ENCODE measurements at regions not wholly inside any gene's neighbourhood (a gene's known extent, or its start where the extent isn't known, plus 50 kb on each side); places are given as distances from the start of the nearest gene placed in this dataset.

- no peak for TF ChIP-seq ZNF462 (CRISPR knock-in tag; IDR thresholded peaks at IDR 0.05)
Measured at GRCh38 chr13:63175536-63175935, 1759.9 kb upstream of the PCDH20 start (continued).

DNA sequence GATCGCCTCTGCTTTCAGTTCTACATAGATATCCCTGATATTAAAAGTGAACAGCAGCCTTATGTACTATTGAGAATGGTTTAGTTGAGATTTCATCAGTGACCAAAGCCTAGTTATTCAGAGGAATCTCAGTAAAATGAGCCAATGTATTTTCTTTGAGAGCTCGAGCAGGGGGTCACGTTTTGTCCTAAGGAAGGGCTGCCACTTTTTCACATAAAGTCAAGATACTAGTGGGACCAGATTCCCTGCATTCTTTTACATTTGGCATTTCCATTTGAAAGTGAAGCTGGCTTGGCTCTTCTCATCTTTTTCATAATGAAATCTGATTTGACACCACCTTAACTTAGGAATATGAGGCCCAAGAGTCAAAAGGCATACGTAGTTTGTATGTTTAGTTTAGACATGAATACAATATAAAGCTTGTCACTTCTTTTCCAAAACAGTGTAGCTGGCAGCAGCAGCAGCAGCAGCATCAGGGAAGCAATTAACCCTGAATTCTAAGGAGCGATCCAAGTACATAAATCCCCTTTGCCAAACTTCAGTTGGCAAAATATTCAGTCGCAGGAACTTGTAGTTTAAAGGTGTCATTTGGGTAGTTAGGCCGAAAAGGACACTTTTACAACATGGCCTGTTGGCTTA, 1752.2 kb upstream of the PCDH20 start:
- peak overlapping the region; percentile 21 for H3K4me2 ChIP-seq
- Mint-ChIP-seq H3K4me1 (peaks cover 29% of the 10 kb centered on the region), H3K36me3 (ENCODE audit: low read depth) (no peaks in the 10 kb centered on the region), H3K4me3 (peak overlapping the region; percentile 38), H3K27me3 (ENCODE audit: insufficient read depth, low read depth, poor library complexity) (no peaks in the 10 kb centered on the region), H3K9me3 (no peaks in the 10 kb centered on the region), H3K27ac (peak overlapping the region; percentile 94)
- H3F3A ChIP-seq (replicated peaks; ENCODE audit: low read depth), result no peaks in the 10 kb centered on the region
- peak; percentile 81 for DNase-seq (ENCODE audit: low spot score)
- peaks cover 15% of the 10 kb centered on the region for H3K4me1 ChIP-seq (ENCODE audit: insufficient read depth)
- H3K4me3 ChIP-seq, result no peak overlapping the region
- H3K9me2 ChIP-seq (ENCODE audit: insufficient read depth), result no peaks in the 10 kb centered on the region
- ATAC-seq, result peak; percentile 76
- no peaks in the 10 kb centered on the region for H3K79me2 ChIP-seq (replicated peaks; ENCODE audit: insufficient read depth)
- no peak for TF ChIP-seq POLR2AphosphoS5 (IDR thresholded peaks at IDR 0.05; ENCODE audit: low read depth)
- no peak for TF ChIP-seq STAT1 (IDR thresholded peaks at IDR 0.05; ENCODE audit: unreplicated experiment)
- TF ChIP-seq EZH2phosphoT487 (IDR thresholded peaks at IDR 0.05; ENCODE audit: unreplicated experiment), result no peak
- TF ChIP-seq NANOG (IDR thresholded peaks at IDR 0.05; ENCODE audit: borderline replicate concordance), result no peak
- H2AFZ ChIP-seq, result no peak overlapping the region
- H3K27ac ChIP-seq (ENCODE audit: low read depth), result peak overlapping the region; percentile 57
- H3K27me3 ChIP-seq (ENCODE audit: insufficient read depth), result no peaks in the 10 kb centered on the region
- H3K36me3 ChIP-seq (ENCODE audit: insufficient read depth), result no peaks in the 10 kb centered on the region
- H4K20me1 ChIP-seq (replicated peaks; ENCODE audit: insufficient read depth), result no peaks in the 10 kb centered on the region

Data from GM23338 (cell line).